LNCaP clone FGC (cell line): ENCODE measurements at regions not wholly inside any gene's neighbourhood (a gene's known extent, or its start where the extent isn't known, plus 50 kb on each side); places are given as distances from the start of the nearest gene placed in this dataset.
"Not testable (repeated sequence)": the region's sequence is repeated elsewhere in the genome, so short reads cannot be mapped to it uniquely, and the experiment has no call there.

Experiments used
- DNase-seq: peaks from one replicate; pipeline ENCODE4 v3.0.0-alpha.2; 2011; ENCODE audit warnings: low read depth
- H3K4me3 ChIP-seq: 2 replicates; pipeline ENCODE4 v1.5.1; 2011; ENCODE audit warnings: mild to moderate bottlenecking, low read depth, low read length, control low read depth
- CTCF ChIP-seq: IDR thresholded peaks from 2 replicates; pipeline ENCODE4 v1.5.1; 2012; ENCODE audit warnings: mild to moderate bottlenecking; ENCODE audit not compliant: control insufficient read depth, insufficient read depth; ENCODE audit errors: extremely low read depth

DNA sequence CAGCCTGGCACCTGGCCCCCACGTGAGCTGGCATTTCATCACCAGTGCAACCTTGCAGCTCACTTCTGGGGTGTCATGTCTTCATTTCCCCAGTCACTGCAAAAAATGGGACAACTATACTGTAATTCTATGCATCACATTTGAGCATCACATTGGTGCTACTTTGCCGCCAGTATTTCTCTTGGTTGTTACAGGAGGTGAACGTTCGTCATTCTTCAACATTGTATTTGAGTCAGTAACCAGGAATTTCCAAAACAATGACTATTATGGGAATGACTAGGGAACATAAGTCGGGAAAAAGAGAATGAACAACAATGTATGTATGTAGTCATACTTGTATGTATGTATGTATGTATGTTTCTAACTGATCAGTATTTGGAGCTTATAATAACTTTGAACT lies 1278.0 kb downstream of the EFNA5 start:
- no peak for TF ChIP-seq CTCF
- DNase-seq = no peak
- no peak overlapping the region for H3K4me3 ChIP-seq

- DNase-seq, H3K4me3 ChIP-seq: not testable (repeated sequence)
Observed at GRCh38 chr5:106387767-106388166, 1283.0 kb downstream of the EFNA5 start.

GRCh38 chr5:106386287-106386686 lies 1284.5 kb downstream of the EFNA5 start:
- no peak for TF ChIP-seq CTCF
- DNase-seq = no peak

DNA sequence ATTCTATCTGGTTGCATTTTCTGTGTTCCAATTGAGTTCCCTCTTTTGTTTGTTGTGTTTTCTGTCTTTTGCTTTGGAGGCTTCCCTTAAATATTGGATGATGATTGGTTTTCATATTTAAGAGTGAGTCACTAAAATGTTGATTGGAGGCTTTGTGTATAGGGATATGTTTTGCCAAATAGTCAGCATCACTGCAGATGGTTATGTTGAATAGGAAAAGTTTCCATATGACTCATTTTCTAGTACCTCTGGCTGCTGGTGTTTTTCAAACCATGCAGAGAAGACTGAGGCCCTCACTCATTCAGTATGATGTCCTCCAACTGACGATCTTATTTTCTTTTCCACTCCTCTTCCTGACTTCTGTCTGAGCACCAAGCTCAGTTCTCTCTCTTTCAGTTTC lies 1290.0 kb downstream of the EFNA5 start:
- DNase-seq = no peak
- TF ChIP-seq CTCF = no peak
- H3K4me3 ChIP-seq = no peak overlapping the region

More at GRCh38 chr5:106386287-106386686, 1284.5 kb downstream of the EFNA5 start:
- H3K4me3 ChIP-seq = no peak overlapping the region

GRCh38 chr5:106376522-106376921 lies 1294.2 kb downstream of the EFNA5 start:
- H3K4me3 ChIP-seq = no peak overlapping the region
- DNase-seq = no peak
- TF ChIP-seq CTCF = no peak

- no peak for TF ChIP-seq CTCF
- DNase-seq = no peak
- H3K4me3 ChIP-seq = no peak overlapping the region
Observed at GRCh38 chr5:106374956-106375355, 1295.8 kb downstream of the EFNA5 start.

DNA sequence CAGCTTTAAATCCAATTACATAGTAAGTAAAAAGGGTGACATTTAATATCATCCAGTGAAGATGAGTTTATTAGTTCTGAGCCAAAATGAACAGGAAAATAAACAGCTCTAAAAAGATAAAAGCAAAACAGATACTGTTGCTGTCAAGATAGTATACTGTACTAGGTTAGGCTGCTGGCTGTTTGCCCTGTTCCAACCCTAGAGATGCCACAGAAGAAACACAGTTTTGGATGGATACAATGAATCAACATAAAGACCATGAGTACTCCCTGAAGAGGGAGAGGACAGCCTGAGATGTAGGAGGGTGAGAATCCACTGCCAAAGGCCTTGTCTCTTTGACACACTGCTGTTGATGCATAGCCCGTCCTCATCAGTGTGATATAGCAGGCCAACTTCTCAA lies 1302.7 kb downstream of the EFNA5 start:
- no peak overlapping the region for H3K4me3 ChIP-seq
- no peak for DNase-seq
- TF ChIP-seq CTCF = no peak
